Fibroblast of skin of abdomen (primary cell): ENCODE measurements at regions not wholly inside any gene's neighbourhood (a gene's known extent, or its start where the extent isn't known, plus 50 kb on each side); places are given as distances from the start of the nearest gene placed in this dataset.
"Not testable (repeated sequence)": the region's sequence is repeated elsewhere in the genome, so short reads cannot be mapped to it uniquely, and the experiment has no call there.

Experiments
- DNase-seq: peaks from one replicate; pipeline ENCODE4 v3.0.0-alpha.2; 2013

GRCh38 chr3:164095949-164096348, 982.3 kb downstream of the SI start:
- no peak for DNase-seq

GRCh38 chr3:164095279-164095678, 983.0 kb downstream of the SI start:
- DNase-seq, result no peak

- DNase-seq, result no peak
Observed at GRCh38 chr3:164094546-164094945, 983.8 kb downstream of the SI start.

- no peak for DNase-seq
Observed at GRCh38 chr3:164080208-164080607, 998.1 kb downstream of the SI start.

GRCh38 chr3:164064298-164064697, 1014.0 kb downstream of the SI start:
- no peak for DNase-seq

- no peak for DNase-seq
Observed at GRCh38 chr3:164060923-164061322, 1017.4 kb downstream of the SI start.

- DNase-seq, result no peak
Observed at GRCh38 chr3:164049847-164050246, 1028.4 kb downstream of the SI start.

GRCh38 chr3:164048451-164048850, 1029.8 kb downstream of the SI start:
- no peak for DNase-seq

- DNase-seq, result no peak
Observed at GRCh38 chr3:164040991-164041390, 1037.3 kb downstream of the SI start.

- DNase-seq, result no peak
Observed at GRCh38 chr3:164030194-164030593, 1048.1 kb downstream of the SI start.

- no peak for DNase-seq
Observed at GRCh38 chr3:164024786-164025185, 1053.5 kb downstream of the SI start.

GRCh38 chr3:164023480-164023879, 1054.8 kb downstream of the SI start:
- DNase-seq, result no peak

- no peak for DNase-seq
Observed at GRCh38 chr3:164018500-164018899, 1059.8 kb downstream of the SI start.

GRCh38 chr3:164007765-164008164, 1070.5 kb downstream of the SI start:
- no peak for DNase-seq

GRCh38 chr3:164004205-164004604, 1074.1 kb downstream of the SI start:
- no peak for DNase-seq

GRCh38 chr3:164003016-164003415, 1075.3 kb downstream of the SI start:
- DNase-seq, result not testable (repeated sequence)

GRCh38 chr3:163983940-163984339, 1094.4 kb downstream of the SI start:
- no peak for DNase-seq

- no peak for DNase-seq
Observed at GRCh38 chr3:163971861-163972260, 1106.4 kb downstream of the SI start.

- no peak for DNase-seq
Observed at GRCh38 chr3:163957072-163957471, 1121.2 kb downstream of the SI start.

GRCh38 chr3:163953526-163953925, 1124.8 kb downstream of the SI start:
- DNase-seq, result no peak

GRCh38 chr3:163952499-163952898, 1125.8 kb downstream of the SI start:
- no peak for DNase-seq

- DNase-seq, result no peak
Observed at GRCh38 chr3:163951397-163951987, 1126.8 kb downstream of the SI start.

GRCh38 chr3:163946785-163947184, 1131.5 kb downstream of the SI start:
- DNase-seq, result no peak

GRCh38 chr3:163943664-163944063, 1134.6 kb downstream of the SI start:
- no peak for DNase-seq

- DNase-seq, result no peak
Observed at GRCh38 chr3:163939926-163940325, 1138.4 kb downstream of the SI start.
